GM18858 (cell line): ENCODE measurements at regions not wholly inside any gene's neighbourhood (a gene's known extent, or its start where the extent isn't known, plus 50 kb on each side); places are given as distances from the start of the nearest gene placed in this dataset.
A peak's percentile ranks its signal among the peaks of the same experiment; 100 is the strongest.
"Not testable (repeated sequence)": the region's sequence is repeated elsewhere in the genome, so short reads cannot be mapped to it uniquely, and the experiment has no call there.

Source experiments
- ATAC-seq: cut with Tn5 transposase; IDR thresholded peaks from one replicate; pipeline ENCODE4 v1.9.1; 2021; ENCODE audit not compliant: unreplicated experiment

DNA sequence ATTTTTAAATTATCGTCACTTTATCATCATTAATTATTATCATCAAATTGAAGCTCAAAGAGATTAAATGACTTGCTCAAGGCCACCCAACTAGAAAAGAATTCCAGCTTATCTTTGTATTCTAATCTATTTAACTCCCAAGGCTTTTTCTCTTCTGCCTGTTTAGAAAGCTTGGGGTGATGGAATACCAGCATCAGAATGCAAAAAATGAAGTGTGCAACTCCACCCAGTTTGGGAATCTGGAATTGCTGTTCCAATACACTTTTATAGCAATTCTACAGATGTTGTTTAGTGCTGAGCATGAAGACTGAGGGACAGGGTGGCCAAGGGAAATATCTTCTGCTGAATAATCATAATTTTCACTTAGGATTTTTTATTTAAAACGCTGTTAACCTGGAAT lies 97.2 kb upstream of the FIBIN start:
- ATAC-seq: no peak

DNA sequence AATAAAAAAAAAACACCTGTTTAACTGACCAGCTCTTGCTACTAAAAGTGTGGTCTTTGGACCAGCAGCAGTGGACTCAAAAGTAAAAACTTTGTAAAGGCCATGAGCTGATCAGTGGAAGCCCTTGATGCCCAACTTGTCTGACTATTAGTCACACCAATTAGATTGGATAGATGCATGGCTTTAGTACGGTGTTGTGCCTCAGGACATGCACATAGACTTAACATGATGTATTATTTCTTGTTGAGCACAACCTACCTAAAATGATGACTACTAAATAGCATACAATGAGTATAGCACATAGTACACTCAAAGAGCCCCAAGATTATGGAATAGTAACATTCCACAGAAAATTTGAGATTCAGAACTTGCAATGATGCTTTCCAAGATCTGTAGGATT lies 95.1 kb upstream of the FIBIN start:
- no peak for ATAC-seq

DNA sequence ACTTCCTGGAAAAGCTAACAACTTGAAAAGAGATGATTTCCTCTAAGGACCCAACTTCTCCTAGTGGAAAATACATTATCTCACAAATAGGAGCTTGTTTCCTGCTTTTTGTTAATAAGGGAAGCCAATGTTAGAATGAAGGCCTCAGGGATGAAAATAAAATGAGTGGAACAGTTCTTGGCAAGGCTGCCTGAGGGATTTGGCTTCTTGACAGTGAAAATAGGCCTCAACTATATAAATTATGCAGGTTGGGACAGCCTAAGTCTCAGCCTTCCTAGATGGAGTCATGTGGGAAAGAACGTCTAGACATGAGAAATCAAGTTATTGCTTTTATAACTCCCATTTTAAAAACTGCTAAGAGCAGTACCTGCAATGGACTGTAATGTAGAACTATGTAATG lies 92.8 kb upstream of the FIBIN start:
- no peak for ATAC-seq

DNA sequence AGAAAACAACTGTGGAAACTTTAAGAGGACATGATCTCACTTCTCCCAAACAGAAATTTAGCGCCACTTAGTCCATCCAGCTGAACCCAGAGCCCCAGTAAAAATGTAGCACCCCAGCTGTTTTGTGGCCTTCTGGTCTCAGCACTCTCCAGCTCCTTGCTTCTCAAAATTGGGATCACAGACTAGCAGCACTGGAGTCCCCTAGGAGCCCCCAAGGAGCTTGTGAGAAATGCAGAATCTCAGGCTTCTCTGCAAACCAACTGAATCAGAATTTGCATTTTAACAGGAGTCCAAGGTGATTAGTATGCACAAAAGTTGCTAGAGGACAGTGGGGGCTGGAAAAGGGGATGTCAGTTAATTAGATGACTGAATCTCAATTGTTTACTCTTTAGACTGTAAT lies 89.8 kb upstream of the FIBIN start:
- no peak for ATAC-seq

DNA sequence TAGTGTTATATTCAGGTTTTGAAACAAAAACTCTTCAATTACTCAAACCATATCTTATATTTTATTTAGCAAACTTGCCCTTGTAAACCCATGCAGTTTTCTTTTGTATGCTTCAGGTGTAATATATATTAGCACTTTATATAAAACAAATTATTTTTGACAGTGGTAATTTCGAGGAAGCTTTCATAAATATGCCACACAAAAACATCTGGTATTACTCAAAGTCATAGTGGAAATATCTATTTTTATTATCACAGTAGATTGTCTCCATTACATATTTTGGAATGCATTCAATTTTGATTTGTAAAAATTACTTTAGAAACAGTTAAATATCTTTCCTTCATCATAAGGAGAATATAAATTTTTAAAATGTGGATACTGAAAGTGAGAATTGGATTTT lies 89.1 kb upstream of the FIBIN start:
- no peak for ATAC-seq

DNA sequence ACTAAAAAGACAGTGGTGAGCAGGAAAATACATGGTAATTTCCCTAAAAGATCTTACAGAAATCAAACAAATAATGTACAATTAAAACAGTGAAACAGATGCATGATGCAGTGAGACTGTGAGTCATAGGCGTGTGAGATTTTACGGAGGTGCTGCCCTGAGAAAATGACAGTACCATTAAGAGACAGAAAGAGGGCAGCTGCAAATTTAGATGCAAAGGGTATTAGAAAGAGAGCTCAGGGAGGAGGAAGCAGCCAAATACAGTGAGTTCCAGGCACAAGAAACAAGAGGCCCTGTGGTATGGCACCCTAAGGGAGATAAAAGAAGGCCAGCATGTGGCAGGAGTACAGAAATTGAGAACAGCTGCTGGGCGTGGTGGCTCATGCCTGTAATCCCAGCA lies 88.5 kb upstream of the FIBIN start:
- ATAC-seq: no peak

DNA sequence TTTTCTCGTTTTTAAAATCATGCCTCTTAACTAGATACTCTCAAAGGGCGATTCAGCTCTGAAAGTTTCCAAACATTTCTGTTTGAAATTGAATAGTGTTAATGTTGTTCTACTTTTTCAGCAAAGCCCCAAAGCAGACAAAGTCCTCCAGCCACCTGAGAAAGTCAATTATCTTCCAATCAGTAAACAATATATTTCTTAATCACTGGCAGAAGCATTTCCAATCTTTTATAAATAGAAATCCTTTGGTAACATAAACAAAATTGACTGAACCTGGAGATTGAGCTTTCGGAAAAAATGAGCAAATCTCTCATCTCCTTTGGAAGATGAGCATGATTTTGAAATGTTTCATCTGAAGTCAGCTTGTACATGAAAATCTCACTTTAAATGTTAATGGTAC lies 84.4 kb upstream of the FIBIN start:
- ATAC-seq: no peak

DNA sequence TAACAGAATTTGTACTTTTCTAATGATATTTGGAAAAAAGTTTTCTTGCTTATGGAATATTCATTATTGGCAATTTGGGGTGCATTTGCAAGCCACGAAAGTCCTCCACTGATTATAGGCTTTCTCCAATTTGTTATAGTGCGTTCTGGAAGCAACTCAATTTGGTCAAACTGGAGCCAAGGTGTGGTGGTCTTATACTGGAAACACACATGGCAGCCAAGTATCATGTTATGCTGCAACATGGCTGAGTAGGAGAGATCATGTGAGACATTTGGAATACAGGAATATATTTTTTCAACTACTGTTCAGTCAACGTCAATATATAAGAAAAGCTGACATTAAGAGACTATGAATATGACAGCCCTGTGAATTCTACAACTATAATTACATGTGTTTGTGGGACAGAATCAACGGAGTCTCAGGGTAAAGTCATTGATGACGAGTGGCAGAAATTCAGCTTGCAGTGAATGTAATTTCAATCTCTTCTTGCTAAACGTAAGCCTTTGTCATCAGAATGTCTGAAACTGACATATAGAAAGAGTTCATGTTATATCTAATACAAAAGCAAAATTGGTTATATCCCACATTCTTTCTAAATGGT lies 83.8 kb upstream of the FIBIN start:
- ATAC-seq: no peak

DNA sequence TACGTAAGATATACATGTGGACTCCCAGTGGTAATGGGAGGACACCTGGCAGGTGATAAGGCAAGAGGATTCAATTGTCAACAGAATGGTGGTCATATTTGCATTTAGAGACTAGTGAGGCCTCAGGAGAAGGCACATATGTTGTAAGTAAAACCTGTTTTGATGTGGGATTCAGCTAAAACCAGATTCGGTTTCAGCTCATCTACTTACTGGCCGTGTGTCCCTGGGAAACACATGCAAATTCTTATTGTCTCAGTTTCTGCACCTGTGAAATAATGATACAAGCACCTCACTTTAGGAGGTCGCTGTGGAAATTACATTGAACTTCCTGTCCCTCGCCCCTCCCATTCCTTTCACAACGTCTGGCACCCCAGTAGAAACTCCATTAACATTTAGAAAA lies 78.9 kb upstream of the FIBIN start:
- ATAC-seq: peak; percentile 92

DNA sequence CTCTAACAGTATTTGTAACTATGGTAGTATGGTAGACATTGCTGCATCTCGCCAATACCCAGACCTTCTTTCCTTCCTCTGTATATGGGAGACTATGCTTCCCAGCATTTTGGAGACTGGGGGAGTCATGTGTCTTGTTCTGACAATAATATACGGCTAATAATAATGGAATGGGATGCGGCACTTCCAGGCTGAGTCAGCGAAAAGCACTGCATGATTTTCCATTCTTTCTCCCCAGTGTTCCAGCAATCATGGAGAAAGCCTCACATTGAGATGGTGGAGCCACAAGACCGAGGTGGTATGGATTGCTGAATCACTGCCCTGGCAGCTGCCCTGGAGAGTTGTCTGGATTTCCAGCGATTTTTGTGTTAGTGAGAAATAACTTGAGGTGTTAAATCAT lies 77.1 kb upstream of the FIBIN start:
- ATAC-seq: no peak

DNA sequence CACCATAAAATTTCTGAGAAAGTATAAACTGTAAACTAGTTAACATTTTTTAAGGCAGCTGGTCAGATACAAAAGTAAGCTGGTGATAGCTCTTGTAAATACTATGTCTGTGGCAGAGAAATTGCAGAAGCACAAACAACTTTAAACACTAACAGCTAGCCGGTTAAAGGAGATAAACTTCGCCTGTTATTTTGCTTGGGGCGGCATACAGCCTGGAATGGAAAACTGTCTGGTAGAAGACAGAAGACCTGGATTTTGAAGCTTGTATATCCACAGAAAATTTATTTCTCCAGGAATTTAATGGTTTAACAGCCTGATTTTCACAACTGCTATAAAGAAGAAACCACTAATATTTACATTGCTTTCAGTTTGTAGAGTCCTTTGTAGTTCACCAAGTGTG lies 65.3 kb upstream of the FIBIN start:
- ATAC-seq: no peak

DNA sequence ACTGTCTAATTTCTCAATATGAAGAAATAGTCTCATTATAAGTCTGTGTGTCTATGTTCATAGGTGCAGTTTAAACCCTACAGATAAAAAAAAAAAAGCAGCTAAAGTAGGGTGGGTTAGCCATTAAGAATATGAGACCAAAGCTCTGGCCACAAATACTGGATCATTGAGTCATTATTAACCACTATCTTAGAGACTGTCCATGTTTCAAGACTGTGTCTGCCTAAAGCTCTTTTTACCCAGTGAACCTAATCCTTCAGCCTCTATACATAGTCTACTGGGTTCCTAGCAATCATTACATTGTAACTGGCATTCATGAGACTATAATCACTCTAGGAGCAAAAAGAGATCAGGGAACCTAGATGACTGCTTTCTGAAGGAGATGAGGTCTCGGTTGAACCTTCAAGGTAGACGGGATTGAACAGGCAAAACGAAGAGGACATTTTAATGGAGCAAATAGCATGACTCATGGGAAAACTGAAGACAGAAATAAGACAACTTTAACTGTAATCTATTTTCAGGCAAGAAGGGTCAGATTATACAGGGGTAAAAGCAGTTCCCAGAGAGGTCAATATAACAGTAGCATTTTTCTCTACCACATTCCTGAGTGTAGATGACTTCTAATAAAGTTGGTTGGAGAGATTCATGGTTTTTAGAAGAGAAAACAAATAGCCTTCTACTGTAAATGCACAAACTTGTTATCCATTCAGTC lies 64.0 kb upstream of the FIBIN start:
- no peak for ATAC-seq

DNA sequence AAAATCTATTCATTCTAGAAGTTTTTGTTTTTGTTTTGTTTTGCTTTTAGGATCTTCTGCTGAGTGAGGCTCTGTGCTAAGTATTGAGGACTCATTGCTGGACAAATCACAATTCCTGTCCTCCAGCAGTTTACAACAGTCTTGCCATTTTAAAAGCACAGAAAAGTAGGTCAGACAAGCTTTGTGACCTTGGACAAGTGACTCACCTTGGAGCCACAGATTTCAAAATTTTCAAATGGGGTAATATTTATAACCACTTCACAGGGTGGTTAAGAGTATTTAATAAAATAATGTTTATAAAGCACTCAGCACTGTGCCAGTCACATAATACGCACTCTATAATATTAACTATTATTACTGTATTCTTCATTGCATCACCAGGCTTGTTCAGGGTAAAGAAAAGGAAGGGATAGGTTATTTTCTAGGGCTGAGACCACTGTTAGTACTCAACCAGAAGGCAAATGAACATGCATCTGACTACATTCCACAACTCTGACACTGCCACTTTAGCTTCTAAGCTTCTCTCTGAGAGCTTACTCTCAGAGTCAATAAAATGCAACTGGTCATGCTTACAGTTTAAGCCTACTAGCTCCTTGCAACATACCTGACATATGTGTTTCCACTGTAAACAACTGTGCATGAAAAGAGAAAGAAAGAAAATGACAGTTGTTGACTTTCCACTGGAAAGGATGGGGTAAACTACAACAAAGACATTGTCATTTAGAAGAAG lies 63.2 kb upstream of the FIBIN start:
- ATAC-seq: no peak

DNA sequence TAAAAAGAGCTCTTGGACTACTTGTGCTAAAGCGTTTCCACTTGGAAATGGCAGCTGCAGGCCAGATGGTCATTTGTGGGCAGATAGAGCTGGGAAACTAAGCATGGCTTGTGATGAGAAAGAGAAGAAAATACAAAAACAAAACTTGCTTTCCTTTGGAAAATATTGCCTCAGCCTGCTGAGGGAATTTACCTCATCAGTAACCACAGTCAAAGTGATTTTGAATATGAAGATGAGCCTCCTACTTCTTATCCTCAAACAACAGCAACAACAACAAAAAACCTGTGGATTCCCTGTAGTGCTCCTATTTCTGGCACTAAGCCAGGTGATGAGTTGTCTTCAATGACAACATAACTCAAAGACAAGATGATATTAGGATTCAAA lies 62.7 kb upstream of the FIBIN start:
- no peak for ATAC-seq

DNA sequence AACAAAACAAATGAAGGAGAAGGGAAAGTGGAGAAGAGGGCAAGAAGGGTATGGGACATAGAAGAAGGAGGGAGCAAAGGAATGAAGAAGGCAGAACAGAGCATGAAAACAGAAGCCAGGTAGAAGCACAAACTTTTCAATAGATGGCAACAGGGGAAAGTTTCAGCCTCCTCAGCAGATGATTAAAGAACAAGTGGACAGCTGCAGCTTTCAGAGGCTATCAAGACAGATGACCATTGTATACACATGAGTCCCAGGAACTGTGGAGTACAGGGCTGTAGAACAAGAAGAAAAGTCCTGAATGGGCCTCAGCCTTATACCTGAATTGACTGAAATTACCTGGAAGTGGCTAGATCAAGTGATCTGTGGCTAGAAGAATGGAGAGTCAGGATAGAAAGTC lies 62.0 kb upstream of the FIBIN start:
- ATAC-seq: no peak

DNA sequence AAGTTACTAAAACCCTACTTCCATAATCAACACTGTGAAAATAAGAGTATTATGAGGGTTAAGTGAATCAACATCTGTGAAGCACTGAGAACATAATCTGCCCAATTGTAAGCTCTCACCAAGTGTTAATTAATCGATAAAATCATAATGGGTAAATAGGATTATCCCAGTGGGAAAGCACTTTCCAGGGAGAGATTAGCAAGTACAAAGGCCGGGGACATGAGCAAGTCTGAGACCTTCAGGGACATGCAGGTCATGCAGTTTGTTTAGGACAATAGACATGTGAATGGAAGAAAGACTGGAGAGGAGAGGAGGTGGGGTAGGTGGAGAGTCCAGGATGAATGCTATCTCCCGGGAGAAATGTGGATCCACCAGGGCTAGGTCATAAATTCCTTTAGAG lies 57.8 kb upstream of the FIBIN start:
- ATAC-seq: no peak

DNA sequence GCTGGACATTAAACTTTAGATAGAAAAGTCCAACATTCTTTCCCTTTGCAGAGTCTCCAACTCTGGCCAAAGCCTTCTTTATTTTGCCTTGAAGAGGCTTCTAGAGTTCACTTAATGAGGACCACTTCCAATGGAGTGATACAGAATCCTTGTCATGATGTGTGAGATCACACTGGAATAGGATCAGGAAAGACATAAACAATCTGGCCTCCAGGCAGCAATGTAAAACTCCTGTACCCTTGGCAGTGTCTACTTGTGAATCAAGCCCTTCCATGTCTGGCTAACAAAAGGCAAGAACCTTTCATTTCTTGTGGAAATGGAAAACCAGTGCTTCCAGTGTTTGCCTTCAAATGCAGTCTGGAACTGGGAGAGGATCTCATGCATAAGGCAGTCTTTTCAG lies 56.5 kb upstream of the FIBIN start:
- ATAC-seq: no peak

DNA sequence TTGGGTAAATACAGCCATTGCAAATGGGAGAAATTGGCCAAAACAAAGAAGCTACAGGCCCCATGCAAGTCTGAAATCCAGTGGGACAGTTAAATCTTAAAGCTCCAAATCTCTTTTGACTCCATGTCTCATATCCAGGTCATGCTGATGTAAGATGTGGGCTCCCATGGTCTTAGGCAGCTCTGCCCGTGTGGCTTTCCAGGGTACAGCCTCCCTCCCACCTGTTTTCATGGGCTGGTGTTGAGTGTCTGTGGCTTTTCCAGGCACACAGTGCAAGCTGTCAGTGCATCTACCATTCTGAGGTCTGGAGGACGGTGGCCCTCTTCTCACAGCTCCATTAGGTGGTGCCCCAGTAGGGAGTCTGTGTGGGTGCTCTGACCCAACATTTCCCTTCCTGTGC lies 53.4 kb upstream of the FIBIN start:
- ATAC-seq: not testable (repeated sequence)

DNA sequence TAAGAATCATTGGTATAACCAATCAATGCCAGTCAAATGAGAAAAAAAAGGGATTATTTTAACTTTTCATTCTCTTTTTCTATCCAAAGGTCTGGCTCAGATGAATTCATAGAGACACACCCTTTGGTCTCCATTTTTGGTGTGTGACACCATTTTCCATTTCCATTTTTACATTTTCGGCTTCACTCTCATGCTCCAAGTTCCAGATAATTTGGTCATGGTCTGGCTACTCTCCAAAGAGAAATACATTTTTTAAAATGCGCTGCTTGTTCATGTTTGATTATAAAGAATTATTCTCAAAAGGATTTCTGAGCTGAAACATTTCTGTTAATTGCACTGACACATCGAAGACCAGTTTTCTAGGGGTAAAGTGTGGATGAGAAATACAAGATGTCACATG lies 51.6 kb upstream of the FIBIN start:
- ATAC-seq: no peak

DNA sequence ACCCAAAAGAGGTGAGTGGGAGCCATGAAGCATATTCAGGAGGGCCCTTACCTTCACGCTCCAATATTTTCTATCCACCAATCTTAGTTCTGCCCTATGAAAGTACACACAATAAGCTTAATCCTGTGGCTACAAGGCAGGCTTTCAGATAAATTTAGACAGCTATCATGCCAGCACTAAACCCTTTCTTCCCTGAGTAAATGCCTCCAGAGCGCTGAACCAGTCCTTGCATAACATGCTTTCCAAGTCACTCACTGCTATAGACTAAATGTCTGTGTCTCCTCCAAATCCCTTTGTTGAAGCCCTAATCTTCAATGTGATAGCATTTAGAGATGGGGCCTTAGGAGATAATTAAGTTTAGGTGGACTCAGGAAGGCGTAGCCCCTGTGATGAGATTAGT lies 50.3 kb upstream of the FIBIN start:
- ATAC-seq: no peak
